ENCODE measurements at regions not wholly inside any gene's neighbourhood (a gene's known extent, or its start where the extent isn't known, plus 50 kb on each side); places are given as distances from the start of the nearest gene placed in this dataset.

DNA sequence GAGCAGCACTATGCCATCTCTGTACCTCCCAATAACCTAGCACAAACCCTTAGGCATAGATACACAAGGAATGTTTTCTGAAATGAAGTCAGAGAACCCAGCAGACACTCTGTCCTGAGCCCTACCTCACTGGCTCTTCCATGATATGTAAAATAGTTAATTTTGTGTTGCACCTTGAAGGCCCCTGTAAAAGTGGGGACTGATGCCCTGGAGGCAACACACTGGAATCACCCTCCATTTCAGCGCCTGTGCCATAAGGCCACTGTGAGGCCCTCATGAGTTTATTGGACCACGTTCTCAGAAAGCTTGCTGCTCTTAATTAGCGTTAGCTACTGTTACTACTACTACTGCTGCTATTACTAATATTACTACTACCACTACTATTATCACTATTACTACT, 670.1 kb upstream of the SOX11 start:
- no peak for TF ChIP-seq CTCF (IDR thresholded peaks at IDR 0.05)
- TF ChIP-seq POLR2A (IDR thresholded peaks at IDR 0.05): no peak

Data from lower leg skin (tissue), 3 donors.